GM12878 (cell line): ENCODE measurements at regions not wholly inside any gene's neighbourhood (a gene's known extent, or its start where the extent isn't known, plus 50 kb on each side); places are given as distances from the start of the nearest gene placed in this dataset.

Experiments used
- CTCF ChIP-seq, 3 experiments: IDR thresholded peaks in 2 of 3; conservative IDR thresholded peaks in 1 of 3; 2 replicates each; pipeline ENCODE4 v1.5.1; 2011; ENCODE audit warnings: low read depth in 3 of 3, low read length in 3 of 3, mild to moderate bottlenecking in 3 of 3, control low read depth in 2 of 3, moderate library complexity in 2 of 3, inconsistent platforms in 1 of 3, mixed read lengths in 1 of 3; ENCODE audit not compliant: control insufficient read depth in 2 of 3, insufficient read depth in 1 of 3; ENCODE audit errors: extremely low read depth in 1 of 3
- GABPA ChIP-seq: IDR thresholded peaks from 2 replicates; pipeline ENCODE4 v1.6.1; 2014; ENCODE audit warnings: antibody characterized with exemption, low read depth, mild to moderate bottlenecking, inconsistent platforms
- HCFC1 ChIP-seq: fragments of 150-350 bp; IDR thresholded peaks from 2 replicates; pipeline ENCODE4 v1.6.1; 2014; ENCODE audit warnings: low read length
- HDAC2 ChIP-seq: fragments of 200-600 bp; sonication (generic); IDR thresholded peaks from 2 replicates; pipeline ENCODE4 v1.6.1; 2017
- MEF2A ChIP-seq: IDR thresholded peaks from 2 replicates; pipeline ENCODE4 v1.6.1; 2011; ENCODE audit warnings: low read depth, mild to moderate bottlenecking, low read length, moderate library complexity; ENCODE audit not compliant: insufficient read depth
- NFIC ChIP-seq: IDR thresholded peaks from 2 replicates; pipeline ENCODE4 v1.6.1; 2012; ENCODE audit warnings: low read depth, mild to moderate bottlenecking, inconsistent platforms, low read length, moderate library complexity
- POLR2A ChIP-seq: IDR thresholded peaks from 2 replicates; pipeline ENCODE4 v1.6.1; 2011; ENCODE audit warnings: low read depth, mild to moderate bottlenecking, low read length
- SP1 ChIP-seq: IDR thresholded peaks from one replicate; pipeline ENCODE4 v1.6.1; 2011; ENCODE audit warnings: low read depth, low read length
- TBL1XR1 ChIP-seq: IDR thresholded peaks from 2 replicates; pipeline ENCODE4 v1.6.1; 2012; ENCODE audit warnings: low read depth, low read length, improper control_type of control experiment
- USF1 ChIP-seq: IDR thresholded peaks from 2 replicates; pipeline ENCODE4 v1.6.1; 2011; ENCODE audit warnings: borderline replicate concordance, low read depth, mild to moderate bottlenecking, moderate library complexity, mixed read lengths, low read length; ENCODE audit not compliant: insufficient read depth; ENCODE audit errors: extremely low read length
- YY1 ChIP-seq: IDR thresholded peaks from 2 replicates; pipeline ENCODE4 v1.6.1; 2011; ENCODE audit warnings: low read depth, mild to moderate bottlenecking, low read length
- ZNF384 ChIP-seq: IDR thresholded peaks from 2 replicates; pipeline ENCODE4 v1.6.1; 2012; ENCODE audit warnings: low read depth, mild to moderate bottlenecking, low read length, improper control_type of control experiment, borderline replicate concordance
- TF ChIP-seq, protein P1 (sequence below): IDR thresholded peaks from 2 replicates; pipeline ENCODE4 v1.6.1; 2012; ENCODE audit warnings: mild to moderate bottlenecking, low read depth, low read length
- TF ChIP-seq, protein P2 (sequence below): IDR thresholded peaks from 2 replicates; pipeline ENCODE4 v1.6.1; 2011; ENCODE audit warnings: low read depth, mild to moderate bottlenecking, low read length, moderate library complexity, borderline replicate concordance; ENCODE audit errors: extremely low read depth

- no peak for TF ChIP-seq CTCF (IDR thresholded peaks at IDR 0.05 in 2 of 3, conservative IDR thresholded peaks at IDR 0.05 in 1 of 3; ENCODE audit: control insufficient read depth in 2 of 3, extremely low read depth in 1 of 3, insufficient read depth in 1 of 3, low read depth in 3 of 3, low read length in 3 of 3)
- TF ChIP-seq MEF2A, result no peak
- TF ChIP-seq GABPA, result no peak
- TF ChIP-seq YY1, result no peak
- TF ChIP-seq HCFC1, result no peak
- TF ChIP-seq HDAC2, result no peak
- TF ChIP-seq TBL1XR1, result no peak
- TF ChIP-seq, protein P1, sequence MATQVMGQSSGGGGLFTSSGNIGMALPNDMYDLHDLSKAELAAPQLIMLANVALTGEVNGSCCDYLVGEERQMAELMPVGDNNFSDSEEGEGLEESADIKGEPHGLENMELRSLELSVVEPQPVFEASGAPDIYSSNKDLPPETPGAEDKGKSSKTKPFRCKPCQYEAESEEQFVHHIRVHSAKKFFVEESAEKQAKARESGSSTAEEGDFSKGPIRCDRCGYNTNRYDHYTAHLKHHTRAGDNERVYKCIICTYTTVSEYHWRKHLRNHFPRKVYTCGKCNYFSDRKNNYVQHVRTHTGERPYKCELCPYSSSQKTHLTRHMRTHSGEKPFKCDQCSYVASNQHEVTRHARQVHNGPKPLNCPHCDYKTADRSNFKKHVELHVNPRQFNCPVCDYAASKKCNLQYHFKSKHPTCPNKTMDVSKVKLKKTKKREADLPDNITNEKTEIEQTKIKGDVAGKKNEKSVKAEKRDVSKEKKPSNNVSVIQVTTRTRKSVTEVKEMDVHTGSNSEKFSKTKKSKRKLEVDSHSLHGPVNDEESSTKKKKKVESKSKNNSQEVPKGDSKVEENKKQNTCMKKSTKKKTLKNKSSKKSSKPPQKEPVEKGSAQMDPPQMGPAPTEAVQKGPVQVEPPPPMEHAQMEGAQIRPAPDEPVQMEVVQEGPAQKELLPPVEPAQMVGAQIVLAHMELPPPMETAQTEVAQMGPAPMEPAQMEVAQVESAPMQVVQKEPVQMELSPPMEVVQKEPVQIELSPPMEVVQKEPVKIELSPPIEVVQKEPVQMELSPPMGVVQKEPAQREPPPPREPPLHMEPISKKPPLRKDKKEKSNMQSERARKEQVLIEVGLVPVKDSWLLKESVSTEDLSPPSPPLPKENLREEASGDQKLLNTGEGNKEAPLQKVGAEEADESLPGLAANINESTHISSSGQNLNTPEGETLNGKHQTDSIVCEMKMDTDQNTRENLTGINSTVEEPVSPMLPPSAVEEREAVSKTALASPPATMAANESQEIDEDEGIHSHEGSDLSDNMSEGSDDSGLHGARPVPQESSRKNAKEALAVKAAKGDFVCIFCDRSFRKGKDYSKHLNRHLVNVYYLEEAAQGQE, result no peak
- no peak for TF ChIP-seq NFIC
- TF ChIP-seq USF1, result no peak
- no peak for TF ChIP-seq POLR2A
- TF ChIP-seq ZNF384, result no peak
- TF ChIP-seq, protein P2, sequence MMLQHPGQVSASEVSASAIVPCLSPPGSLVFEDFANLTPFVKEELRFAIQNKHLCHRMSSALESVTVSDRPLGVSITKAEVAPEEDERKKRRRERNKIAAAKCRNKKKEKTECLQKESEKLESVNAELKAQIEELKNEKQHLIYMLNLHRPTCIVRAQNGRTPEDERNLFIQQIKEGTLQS, result no peak
- TF ChIP-seq SP1, result no peak
Observed at GRCh38 chr15:88322461-88322860, 65.9 kb upstream of the NTRK3 start.
